ENCODE measurements at regions not wholly inside any gene's neighbourhood (a gene's known extent, or its start where the extent isn't known, plus 50 kb on each side); places are given as distances from the start of the nearest gene placed in this dataset.
"Not testable (repeated sequence)": the region's sequence is repeated elsewhere in the genome, so short reads cannot be mapped to it uniquely, and the experiment has no call there.

DNA sequence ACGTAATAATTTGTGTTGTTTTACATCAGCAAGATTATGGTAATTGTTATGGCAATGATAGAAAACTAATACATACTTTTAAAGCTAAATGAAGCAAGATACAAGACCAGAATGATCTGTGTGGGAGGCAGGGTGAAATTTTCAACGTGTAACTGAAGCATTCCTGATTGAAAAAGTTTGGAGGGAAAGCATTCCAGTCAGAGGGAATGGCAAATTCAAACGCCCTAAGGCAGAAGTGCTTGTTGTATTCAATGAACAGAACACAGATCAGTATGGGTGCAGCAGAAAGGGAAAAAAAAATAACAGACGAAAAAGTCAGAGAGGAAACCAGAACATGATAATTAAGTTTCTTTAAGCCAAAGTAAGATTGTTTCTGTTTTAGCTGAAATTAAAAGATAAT is 928.5 kb upstream of the SLITRK1 start:
- DNase-seq (ENCODE audit: low spot score): no peak

DNA sequence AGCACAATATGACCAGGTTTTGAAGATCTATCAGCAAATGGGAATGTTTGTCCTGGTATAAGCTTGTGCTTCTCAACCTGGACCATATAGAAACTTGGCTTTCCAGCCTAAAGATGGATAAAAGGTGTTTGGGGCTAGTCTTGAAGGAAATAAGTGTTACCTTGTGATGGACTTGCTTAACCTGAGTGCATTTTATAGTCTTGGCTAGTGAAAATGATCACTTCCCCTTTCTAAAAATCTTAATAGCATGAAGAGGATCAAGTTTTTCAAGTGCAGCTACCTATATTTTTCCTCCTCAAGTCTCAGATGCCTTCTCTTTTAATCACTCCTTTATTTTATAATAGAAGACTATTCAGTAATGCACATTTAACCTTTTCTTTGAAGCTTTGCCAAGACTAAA is 919.8 kb upstream of the SLITRK1 start:
- DNase-seq (ENCODE audit: low spot score): no peak

DNA sequence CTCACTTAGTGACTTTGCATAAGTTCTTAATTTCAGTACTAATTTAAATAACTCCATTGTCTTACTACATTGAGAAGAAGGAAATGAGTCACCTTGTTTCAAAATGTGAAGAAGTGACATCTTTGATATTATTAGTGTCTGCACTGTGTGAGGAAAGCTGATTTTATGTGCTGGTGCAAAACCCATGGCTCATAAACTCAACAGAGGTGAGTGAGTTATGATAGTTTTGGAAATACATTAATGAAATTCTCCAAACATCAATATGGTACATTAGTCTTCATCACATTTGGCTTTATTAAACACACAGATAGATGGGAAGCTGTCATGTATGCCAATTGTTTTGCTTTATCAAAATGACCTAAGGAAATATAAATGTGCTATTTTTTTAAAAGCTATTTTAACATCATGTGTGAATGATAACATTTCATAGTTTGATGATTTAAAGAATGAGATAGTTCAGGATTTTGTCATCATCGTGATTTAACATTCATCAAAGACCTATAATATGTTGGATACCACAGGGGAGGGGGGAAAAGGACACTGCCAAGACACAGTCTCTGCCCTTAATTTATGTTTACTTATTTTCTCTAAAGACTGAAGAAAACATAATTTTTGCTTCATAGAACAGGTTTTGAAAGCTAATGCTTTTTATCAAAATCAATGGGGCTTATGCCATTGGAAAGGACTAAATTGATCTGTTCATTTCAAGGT is 902.3 kb upstream of the SLITRK1 start:
- DNase-seq (ENCODE audit: low spot score): no peak

DNA sequence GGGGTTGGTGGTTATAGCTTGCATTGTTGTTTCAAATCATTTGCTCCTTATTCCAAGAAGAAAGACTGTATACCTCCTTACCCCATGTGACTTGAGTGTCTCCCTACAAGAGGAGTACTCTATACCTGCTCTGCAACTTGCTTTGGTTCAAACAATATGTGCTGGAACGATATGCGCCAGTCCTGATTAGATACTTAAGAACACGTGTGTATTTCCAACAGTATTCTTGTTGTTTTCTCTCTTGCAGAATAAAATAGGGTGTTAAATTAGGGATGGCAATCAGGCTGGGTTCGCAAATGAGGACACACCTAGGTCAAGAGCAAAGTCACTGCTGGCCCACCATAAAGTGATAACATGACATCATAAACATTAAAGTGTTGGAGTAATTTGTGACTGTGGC is 895.0 kb upstream of the SLITRK1 start:
- DNase-seq (ENCODE audit: low spot score): no peak

DNA sequence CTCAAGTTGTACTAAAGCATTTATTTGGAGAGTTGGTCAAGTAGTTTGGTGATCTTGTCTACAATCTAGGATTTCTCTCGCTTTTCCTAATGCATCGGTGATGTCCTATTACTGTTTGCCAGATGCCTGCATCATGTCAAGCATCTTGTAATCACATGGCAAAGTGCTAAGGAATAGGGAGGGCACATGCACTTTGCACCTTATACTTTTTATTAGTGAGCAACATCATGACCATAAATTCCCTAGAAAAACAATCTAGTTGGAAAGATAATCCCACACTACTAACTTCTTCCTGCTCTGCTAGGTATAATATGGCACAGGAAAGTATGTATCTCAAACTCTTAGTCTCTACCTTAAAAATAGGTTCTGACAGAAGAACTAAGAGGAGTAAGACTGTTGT is 894.3 kb upstream of the SLITRK1 start:
- DNase-seq (ENCODE audit: low spot score): no peak

DNA sequence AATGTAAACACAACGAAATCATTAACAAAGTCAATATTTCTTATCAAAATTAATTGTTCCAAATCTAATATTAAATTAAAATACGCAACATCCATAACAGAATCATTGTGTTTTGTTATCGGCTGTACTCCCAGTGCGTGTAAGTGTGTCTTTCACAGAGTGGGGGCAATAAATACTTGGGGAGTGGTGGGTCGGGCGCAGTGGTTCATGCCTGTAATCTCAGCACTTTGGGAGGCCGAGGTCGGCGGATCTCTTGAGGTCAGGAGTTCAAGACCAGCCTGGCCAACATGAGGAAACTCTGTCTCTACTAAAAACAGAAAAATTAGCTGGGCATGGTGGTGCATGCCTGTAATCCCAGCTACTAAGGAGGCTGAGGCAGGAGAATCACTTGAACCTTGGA is 893.6 kb upstream of the SLITRK1 start:
- DNase-seq (ENCODE audit: low spot score): not testable (repeated sequence)

DNA sequence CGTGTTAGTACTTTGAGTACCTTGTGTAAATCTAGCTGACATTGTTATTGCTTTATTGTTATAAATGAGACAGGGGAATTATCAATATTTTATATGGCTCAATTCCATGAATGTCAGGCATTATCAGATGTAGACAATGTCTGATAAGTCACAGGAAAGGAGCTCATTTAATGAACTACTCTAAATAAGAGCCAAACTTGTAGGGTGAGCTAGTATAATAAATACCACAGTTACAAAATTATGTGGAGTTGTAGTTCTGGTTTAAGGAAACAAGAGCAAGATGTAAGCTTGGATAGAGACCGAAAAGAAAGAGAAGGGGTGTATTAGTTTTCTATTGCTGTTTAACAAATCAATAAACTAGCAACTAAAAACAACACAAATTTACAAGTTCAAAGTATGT is 891.8 kb upstream of the SLITRK1 start:
- no peak for DNase-seq (ENCODE audit: low spot score)

DNA sequence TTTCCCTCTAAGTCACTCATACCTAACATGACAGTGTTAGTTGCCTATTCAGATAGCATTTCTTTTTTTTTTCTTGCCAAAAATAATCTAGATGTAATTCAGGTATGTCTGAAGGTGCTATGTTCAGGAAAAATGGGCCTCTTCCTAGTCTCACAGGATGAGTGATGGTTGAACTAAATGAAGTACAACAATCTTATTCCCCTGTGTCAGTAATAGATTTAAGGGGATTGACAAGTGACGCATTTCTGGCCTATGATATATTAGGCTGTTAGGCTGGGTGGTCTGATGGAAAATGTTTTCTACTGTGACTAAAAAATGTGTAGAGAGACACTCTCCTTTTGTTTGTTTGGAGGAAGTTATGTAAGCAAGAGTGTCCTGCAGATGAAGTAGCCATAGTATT is 878.7 kb upstream of the SLITRK1 start:
- no peak for DNase-seq (ENCODE audit: low spot score)

DNA sequence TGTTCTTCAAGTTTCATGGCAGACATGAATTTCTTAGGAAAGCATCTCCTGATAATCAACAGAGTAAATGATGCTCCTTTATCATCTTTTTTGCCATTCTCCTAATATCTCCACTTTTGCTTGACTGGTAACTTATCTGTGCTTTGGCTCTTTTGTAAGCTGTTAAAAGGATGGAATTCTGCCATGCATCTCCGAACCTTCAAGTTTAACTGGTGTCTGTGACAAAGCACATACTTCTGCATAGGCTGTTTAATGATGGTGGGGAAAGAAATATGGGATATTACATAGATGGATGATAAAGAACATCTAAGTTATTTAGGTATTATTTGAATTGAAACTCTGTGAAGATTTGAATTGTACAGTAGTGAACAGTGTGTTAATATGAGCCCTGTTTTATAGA is 866.9 kb upstream of the SLITRK1 start:
- no peak for DNase-seq (ENCODE audit: low spot score)

DNA sequence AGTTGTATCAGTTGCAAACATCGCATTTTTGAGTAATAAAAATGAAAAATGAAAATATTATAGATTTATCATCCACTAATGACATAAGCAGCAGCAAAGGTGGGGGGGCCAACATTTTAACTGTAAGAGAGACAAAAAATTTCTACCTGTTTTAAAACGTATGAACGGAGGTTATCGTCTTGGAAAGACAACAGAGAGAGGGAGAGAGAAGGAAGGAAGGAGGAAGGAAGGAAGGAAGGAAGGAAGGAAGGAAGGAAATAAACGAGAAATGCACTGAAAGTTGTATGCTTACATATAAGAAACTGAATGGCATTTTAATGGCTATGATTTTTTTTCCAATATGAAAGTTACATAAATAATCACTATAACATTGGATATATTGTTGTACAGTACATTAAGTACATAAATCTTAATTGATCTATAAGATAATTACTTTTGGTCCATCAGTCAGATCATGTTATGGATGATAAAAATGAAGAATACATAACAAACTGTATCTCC is 862.8 kb upstream of the SLITRK1 start:
- no peak for DNase-seq (ENCODE audit: low spot score)

DNA sequence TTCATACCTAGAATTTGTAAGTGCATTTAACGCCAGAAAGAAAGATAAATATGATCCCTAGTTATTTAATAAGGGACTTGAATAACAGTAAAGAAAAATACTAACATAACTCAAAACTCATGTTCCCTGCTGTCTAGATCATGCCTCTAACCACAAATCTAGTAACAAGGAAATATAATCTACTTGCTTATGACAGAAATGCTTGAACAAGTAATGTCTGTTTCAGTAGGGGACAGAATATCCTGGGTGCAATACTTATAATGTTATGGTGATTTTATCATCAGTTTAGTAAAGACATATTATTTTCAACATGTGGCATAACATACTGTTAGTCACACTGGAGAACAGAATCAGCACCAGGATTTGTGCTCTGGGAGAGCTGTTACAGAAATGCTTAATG is 861.9 kb upstream of the SLITRK1 start:
- DNase-seq (ENCODE audit: low spot score): no peak

DNA sequence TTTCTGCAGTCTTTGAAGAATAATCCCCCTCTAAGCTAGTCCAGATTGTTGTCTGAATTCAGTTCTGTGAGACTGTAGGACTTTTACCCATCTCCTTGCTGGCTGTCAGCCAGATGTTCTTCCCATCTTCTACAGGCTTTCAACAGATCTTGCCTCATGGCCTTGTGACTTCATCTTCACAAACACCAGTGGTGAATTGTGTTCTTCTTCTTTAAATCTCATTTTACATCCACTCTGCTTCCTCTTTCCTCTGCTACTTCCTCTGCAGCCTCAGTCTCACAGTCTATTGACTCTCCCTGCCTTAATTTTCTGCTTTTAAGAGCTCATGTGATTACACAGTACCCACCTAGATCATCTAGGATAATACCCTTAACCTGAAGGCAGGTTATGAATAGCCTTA is 859.0 kb upstream of the SLITRK1 start:
- DNase-seq (ENCODE audit: low spot score): no peak

DNA sequence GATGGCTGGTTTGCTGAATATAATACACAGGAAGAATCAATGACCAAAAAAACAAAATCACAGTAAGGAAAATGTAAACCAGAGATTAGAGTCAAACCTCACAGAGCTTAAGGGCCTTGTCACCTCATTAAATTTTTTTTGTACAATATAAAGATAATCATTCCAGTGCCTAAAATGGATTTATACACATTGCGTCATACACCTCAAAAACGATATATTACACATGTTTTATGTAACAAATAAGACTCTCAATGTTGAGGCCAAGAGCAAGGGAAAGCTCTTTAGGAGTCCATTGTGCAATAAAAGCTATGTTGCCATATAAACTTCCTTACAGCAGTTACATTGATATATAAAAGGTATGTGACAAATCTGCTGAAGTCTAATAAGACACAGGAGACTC is 856.7 kb upstream of the SLITRK1 start:
- no peak for DNase-seq (ENCODE audit: low spot score)

DNA sequence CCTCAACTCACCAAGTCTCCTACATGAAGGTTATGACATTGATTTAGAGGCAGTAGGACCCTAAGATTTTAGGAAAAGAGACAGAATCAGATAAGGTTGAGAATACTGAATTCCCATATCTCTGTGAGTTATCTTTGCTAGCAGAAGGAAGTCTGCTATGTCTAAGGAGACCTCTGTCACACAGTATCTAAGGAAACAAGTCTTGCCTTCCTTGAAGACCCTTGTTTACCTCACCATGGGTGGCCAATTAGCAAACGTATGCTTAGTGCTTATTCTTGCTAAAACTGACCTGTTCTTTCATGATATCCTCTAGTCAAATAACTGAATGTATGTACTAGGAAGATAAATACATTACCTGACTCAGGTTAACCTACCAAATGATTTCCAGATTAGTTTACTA is 855.4 kb upstream of the SLITRK1 start:
- DNase-seq (ENCODE audit: low spot score): no peak

DNA sequence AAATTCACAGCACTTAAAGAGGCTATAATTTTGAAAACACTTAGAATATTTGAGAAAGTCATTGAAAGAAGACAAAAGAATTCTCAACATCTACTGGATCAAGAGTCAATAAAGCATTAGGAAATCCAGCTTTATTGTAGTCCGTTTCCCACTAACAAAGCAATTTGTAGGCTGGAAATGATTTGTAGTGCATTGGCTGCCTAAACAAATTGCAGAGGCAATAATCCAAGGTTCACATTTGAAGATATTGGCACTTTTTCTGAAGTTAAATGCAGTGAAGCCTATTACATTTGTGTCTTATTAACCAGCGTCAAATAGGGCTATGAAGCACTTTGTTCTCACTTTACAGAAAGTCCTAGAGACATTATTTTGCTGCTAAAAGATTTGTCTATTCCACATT is 848.1 kb upstream of the SLITRK1 start:
- DNase-seq (ENCODE audit: low spot score): no peak

DNA sequence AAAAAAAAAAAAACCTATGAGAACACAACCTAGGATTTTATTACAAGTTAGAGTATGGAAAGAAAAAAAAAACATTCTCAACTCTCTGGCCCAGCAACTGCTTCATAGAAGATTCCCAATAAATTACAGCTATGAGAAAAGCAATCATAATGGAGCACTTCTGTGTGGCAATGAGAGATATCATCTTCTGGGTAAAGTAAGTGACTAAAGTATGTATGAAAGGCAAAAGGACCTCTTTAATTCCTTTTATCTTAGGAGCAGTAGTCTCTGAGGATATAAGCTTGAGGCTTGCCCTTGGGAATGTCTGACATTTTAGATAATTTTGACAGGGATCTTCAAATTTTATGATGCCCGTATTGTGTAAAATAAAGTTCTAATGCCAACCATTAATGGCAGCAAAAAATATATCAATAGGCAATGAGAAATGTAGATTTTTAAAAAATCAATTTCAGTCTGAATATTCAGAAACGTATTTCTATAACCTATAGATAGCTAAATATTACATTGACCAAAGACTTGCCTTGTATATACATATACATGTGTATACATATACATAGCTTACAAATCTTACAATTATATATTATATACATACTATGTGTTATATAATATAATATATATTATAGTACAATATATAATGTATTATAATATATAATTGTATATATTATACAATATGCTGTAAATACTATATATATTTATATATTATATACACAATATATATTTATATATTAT is 823.9 kb upstream of the SLITRK1 start:
- DNase-seq (ENCODE audit: low spot score): no peak

DNA sequence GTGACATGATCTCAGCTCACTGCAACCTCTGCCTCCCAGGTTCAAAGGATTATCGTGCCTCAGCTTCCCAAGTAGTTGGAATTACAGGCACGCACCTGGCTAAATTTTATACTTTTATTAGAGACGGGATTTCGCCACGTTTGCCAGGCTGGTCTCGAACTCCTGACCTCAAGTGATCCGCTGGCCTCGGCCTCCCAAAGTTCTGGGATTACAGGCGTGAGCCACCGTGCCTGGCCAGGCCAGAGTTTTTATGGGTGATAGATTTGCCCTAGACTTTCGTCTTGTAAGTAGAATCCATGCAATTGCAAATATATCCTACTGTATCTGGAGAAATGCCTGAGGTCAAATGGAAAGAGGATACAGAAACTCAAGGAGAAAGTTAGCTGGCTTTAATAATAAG is 819.9 kb upstream of the SLITRK1 start:
- DNase-seq (ENCODE audit: low spot score): no peak

DNA sequence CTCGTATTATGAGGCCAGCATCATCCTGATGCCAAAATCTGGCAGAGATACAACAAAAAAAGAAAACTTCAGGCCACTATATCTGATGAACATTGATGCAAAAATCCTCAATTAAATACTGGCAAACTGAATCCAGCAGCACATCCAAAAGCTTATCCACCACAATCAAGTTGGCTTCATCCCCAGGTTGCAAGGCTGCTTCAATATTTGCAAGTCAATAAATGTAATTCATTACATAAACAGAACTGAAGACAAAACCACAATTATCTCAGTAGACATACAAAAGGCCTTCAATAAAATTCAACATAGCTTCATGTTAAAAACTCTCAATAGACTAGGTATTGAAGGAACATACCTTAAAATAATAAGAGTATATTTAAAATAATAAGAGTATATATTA is 815.3 kb upstream of the SLITRK1 start:
- DNase-seq (ENCODE audit: low spot score): not testable (repeated sequence)

DNA sequence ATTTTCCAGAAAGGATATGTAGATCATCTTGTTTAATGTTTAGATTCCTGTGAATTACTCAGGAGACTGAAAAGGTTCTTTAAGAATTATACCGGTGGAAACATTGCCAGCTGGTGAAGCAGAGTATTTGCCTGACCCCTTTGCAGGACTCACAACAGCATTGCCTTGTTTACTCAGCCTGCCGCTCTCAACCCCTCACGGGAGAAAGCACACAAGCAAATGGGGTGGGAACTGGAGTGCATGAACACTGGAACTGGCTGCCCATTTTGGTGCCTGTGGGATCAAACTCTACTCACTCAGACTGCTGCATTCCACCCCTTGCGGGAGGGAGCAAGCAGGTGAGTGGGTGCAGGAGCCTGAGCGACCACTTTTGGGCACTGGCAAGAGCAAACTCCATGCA is 804.7 kb upstream of the SLITRK1 start:
- DNase-seq (ENCODE audit: low spot score): no peak

DNA sequence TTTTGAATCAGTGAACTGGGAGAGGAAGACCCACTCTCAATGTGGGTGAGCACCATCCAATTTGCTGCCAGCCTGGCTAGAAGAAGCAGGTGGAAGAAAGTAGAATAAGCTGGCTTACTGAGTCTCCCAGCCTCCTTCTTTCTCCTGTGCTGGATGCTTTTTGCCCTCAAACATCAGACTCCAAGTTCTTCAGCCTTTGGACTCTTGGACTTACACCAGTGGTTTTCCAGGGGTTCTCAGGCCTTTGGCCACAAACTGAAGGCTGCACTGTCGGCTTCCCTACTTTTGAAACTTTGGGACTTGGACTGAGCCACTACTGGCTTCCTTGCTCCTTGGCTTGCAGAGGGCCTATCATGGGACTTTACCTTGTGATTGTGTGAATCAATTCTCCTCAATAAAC is 804.2 kb upstream of the SLITRK1 start:
- no peak for DNase-seq (ENCODE audit: low spot score)

DNA sequence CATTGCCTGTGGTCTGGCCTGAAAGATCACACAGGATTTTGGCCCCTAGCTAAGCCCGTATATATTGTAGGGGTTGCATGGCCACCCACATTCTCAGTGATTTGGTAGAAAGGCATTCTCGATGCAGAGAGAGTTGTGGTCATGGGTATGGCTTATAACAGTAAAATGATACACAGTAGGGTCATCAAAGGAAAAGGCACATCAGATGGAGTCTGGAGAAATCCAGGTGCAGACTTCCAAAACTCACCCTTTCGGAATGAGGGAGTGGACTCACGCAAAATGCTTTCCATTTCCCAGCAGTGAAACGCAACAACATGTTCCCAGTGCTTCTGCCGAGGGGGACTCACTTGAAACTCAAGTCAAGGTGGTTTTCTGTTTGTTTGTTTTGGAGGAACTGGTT is 802.5 kb upstream of the SLITRK1 start:
- DNase-seq (ENCODE audit: low spot score): no peak

DNA sequence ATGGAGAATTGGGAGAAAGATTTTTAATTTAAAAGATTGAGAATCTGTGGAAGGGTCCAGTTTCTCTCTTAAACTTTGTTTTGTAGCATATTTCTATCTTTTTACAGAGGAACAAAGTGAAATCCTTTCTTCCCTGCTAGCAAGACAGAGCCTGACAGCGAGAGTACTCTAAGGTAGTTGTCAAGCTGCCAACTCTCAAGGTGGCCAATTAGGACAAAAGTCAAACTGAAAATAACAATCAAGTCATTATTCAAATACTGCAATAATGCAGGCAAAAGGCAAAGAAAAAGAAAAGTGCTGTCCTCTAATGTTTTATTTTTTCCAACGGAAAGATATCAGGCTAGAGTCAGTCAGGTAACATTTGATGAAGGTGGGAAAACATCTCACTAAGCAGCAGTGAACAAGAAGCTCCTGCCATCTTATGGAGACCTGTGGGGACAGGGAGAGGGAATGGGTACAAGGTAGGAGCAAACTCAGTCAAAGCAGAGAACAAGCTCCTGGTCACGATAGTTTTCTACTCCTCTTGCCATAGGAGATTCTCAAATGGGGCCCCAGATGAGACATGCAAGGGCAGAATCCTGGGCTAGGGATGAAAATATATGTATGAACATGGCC is 801.9 kb upstream of the SLITRK1 start:
- DNase-seq (ENCODE audit: low spot score): no peak

DNA sequence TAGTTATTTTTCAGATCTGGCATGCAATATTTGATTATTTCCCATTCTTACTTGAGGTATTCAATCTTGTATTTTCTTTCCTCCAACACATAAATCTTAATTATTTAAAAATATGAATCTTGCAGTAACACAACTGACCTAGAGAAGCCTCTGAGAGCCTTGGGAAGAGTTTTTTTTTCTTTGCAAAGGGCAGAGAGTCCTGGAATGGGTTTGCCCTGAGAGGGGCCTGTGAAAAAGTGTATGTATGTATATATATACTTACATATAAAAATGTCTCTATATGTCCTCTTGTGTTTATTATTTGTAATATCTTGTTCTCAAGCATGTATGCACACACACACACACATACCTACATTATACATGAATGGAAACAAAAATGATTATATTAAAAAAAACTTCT is 801.2 kb upstream of the SLITRK1 start:
- DNase-seq (ENCODE audit: low spot score): no peak
